ENCODE measurements at regions not wholly inside any gene's neighbourhood (a gene's known extent, or its start where the extent isn't known, plus 50 kb on each side); places are given as distances from the start of the nearest gene placed in this dataset.

DNA sequence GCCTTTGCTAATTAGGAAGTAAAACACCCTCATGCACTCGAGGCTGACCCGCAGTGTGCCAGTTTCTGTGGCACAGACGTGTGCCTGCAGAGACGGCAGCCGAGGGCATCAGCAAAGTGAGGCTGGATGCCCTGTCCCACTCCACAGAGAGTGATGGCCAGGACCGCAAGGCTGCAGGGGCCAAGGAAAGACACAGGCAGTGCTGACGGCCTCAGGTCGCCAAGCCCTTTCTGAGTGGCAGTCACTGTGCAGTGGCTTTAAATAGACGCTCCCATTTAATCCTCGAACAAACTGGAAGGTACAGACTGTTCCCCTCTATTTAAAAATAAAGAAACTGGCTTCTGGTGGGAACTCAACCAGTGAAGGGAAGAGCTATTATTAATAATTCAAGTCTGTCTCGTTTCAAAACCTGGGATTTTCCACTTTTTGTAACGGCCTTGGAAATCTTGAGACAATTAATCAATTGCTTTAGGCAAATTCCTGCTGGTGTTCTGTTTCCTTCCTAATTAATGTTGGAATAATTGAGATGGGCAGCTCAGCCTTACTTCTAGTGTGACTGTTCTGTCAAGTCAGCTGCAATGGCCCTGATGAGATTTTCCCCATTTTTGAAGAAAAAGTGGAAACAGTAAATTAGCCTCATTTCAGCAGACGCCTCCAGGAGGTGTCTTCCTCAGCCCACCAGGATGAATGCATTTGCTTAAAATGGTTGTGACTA is 644.6 kb upstream of the RAB6C start:
- H3K4me3 ChIP-seq (replicated peaks in 1 of 3; ENCODE audit: insufficient read depth in 1 of 3, low read depth in 1 of 3, low read length in 3 of 3): no peak overlapping the region
- BruUV-seq (replicated peaks): no TSS peak
- no peak for FAIRE-seq
- intact Hi-C loops (cut with micrococcal nuclease): no loop called here
- no peaks in the 10 kb centered on the region for H3K79me2 ChIP-seq (ENCODE audit: control insufficient read depth, insufficient read depth, low read length)
- dilution Hi-C loops (cut with MboI; ENCODE audit: extremely low pct_ligation_motif_present, low sequenced_read_pairs): no loop called here
- no peak for DNase-seq (ENCODE audit: low read depth, low spot score)
- H3K9me3 ChIP-seq (replicated peaks; ENCODE audit: control insufficient read depth, insufficient read depth, low read length): peaks cover 8% of the 10 kb centered on the region
- no peak overlapping the region for H3K9ac ChIP-seq (replicated peaks; ENCODE audit: extremely low read depth, insufficient read depth, low read length)
- no peaks in the 10 kb centered on the region for H3K9me1 ChIP-seq (replicated peaks; ENCODE audit: control insufficient read depth, extremely low read depth, insufficient read depth, low read length)
- H3K4me1 ChIP-seq (ENCODE audit: control insufficient read depth, extremely low read depth, insufficient read depth, low read length): no peaks in the 10 kb centered on the region
- no peak overlapping the region for H3K4me2 ChIP-seq (ENCODE audit: insufficient read depth, low read length)
- CTCF ChIA-PET: no interaction called here
- TF ChIP-seq JUN (IDR thresholded peaks at IDR 0.05; ENCODE audit: borderline replicate concordance, insufficient read depth, insufficient read length, low read depth): no peak
- no peak overlapping the region for H3K27ac ChIP-seq (ENCODE audit: insufficient read depth, low read depth, low read length)
- H4K20me1 ChIP-seq (replicated peaks; ENCODE audit: control insufficient read depth, extremely low read depth, insufficient read depth, low read length): no peaks in the 10 kb centered on the region
- POLR2A ChIA-PET: no interaction called here
- no peaks in the 10 kb centered on the region for H3K36me3 ChIP-seq (ENCODE audit: control insufficient read depth in 2 of 2, extremely low read depth in 1 of 2, insufficient read depth in 2 of 2, low read length in 2 of 2)
- H2AFZ ChIP-seq (ENCODE audit: low read depth, low read length): no peak overlapping the region
- no peaks in the 10 kb centered on the region for H3K27me3 ChIP-seq (ENCODE audit: control insufficient read depth in 2 of 2, insufficient read depth in 2 of 2, low read length in 2 of 2)

DNA sequence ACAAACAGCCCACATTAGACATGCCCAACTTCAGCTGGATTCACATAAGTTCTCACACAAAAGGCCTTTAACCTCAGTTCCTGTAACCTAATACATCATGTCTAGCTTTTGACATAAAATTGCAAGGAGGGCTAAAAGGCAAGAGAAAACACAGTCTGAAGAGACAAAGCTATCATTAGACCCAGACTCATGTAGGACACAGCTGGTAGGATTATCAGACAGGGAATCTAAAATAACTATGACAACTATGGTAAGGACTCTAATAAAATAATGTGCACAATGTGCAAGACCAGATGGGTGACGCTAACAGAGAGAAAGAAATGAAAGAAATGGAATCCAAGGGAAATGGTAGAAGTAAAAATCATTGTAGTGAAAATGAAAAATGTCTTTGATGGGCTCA is 643.2 kb upstream of the RAB6C start:
- no TSS peak for BruUV-seq (replicated peaks)
- H3K4me1 ChIP-seq (ENCODE audit: control insufficient read depth, extremely low read depth, insufficient read depth, low read length): no peaks in the 10 kb centered on the region
- H3K36me3 ChIP-seq (ENCODE audit: control insufficient read depth in 2 of 2, extremely low read depth in 1 of 2, insufficient read depth in 2 of 2, low read length in 2 of 2): no peaks in the 10 kb centered on the region
- no peak overlapping the region for H2AFZ ChIP-seq (ENCODE audit: low read depth, low read length)
- H3K9me3 ChIP-seq (replicated peaks; ENCODE audit: control insufficient read depth, insufficient read depth, low read length): peaks cover 5% of the 10 kb centered on the region
- intact Hi-C loops (cut with micrococcal nuclease) (no loop called here), dilution Hi-C loops (cut with MboI; ENCODE audit: extremely low pct_ligation_motif_present, low sequenced_read_pairs) (no loop called here)
- H3K27ac ChIP-seq (ENCODE audit: insufficient read depth, low read depth, low read length): no peak overlapping the region
- no peaks in the 10 kb centered on the region for H4K20me1 ChIP-seq (replicated peaks; ENCODE audit: control insufficient read depth, extremely low read depth, insufficient read depth, low read length)
- ChIA-PET POLR2A (no interaction called here), CTCF (no interaction called here)
- no peak for DNase-seq (ENCODE audit: low read depth, low spot score)
- no peak for FAIRE-seq
- H3K9me1 ChIP-seq (replicated peaks; ENCODE audit: control insufficient read depth, extremely low read depth, insufficient read depth, low read length): no peaks in the 10 kb centered on the region
- H3K27me3 ChIP-seq (ENCODE audit: control insufficient read depth in 2 of 2, insufficient read depth in 2 of 2, low read length in 2 of 2): no peaks in the 10 kb centered on the region
- H3K4me2 ChIP-seq (ENCODE audit: insufficient read depth, low read length): no peak overlapping the region
- TF ChIP-seq, protein P1, sequence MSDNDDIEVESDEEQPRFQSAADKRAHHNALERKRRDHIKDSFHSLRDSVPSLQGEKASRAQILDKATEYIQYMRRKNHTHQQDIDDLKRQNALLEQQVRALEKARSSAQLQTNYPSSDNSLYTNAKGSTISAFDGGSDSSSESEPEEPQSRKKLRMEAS (IDR thresholded peaks at IDR 0.05; ENCODE audit: insufficient read depth, insufficient read length): no peak
- TF ChIP-seq EZH2 (IDR thresholded peaks at IDR 0.05; ENCODE audit: borderline replicate concordance, low read depth, low read length, severe bottlenecking) (no peak), POLR2AphosphoS5 (IDR thresholded peaks at IDR 0.05; ENCODE audit: insufficient read depth, low read depth, low read length) (no peak), POLR2A (IDR thresholded peaks at IDR 0.05; ENCODE audit: low read depth, low read length) (no peak), GATA2 (IDR thresholded peaks at IDR 0.05; ENCODE audit: insufficient read depth, insufficient read length, low read depth, low read length) (no peak)
- TF ChIP-seq, protein P2, sequence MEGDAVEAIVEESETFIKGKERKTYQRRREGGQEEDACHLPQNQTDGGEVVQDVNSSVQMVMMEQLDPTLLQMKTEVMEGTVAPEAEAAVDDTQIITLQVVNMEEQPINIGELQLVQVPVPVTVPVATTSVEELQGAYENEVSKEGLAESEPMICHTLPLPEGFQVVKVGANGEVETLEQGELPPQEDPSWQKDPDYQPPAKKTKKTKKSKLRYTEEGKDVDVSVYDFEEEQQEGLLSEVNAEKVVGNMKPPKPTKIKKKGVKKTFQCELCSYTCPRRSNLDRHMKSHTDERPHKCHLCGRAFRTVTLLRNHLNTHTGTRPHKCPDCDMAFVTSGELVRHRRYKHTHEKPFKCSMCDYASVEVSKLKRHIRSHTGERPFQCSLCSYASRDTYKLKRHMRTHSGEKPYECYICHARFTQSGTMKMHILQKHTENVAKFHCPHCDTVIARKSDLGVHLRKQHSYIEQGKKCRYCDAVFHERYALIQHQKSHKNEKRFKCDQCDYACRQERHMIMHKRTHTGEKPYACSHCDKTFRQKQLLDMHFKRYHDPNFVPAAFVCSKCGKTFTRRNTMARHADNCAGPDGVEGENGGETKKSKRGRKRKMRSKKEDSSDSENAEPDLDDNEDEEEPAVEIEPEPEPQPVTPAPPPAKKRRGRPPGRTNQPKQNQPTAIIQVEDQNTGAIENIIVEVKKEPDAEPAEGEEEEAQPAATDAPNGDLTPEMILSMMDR (IDR thresholded peaks at IDR 0.05; ENCODE audit: extremely low read depth in 1 of 2, insufficient read depth in 1 of 2, low read depth in 1 of 2, low read length in 2 of 2): no peak
- H3K79me2 ChIP-seq (ENCODE audit: control insufficient read depth, insufficient read depth, low read length): no peaks in the 10 kb centered on the region
- H3K9ac ChIP-seq (replicated peaks; ENCODE audit: extremely low read depth, insufficient read depth, low read length): no peak overlapping the region
- no peak overlapping the region for H3K4me3 ChIP-seq (replicated peaks in 1 of 3; ENCODE audit: insufficient read depth in 1 of 3, low read depth in 1 of 3, low read length in 3 of 3)
